Endothelial cell of umbilical vein (primary cell): ENCODE measurements at regions not wholly inside any gene's neighbourhood (a gene's known extent, or its start where the extent isn't known, plus 50 kb on each side); places are given as distances from the start of the nearest gene placed in this dataset.

Experiments
- BruUV-seq: library from RNA; stranded (reverse); fragments of 400-500 nt; replicated peaks from 2 replicates; lab custom pipeline; 2021; lab: Mats Ljungman, UMichigan
- CTCF ChIA-PET: fragments of 300-600, 350-600 bp; sonication (Branson Sonifier 250); formaldehyde crosslinking; loops from one replicate; lab custom pipeline; 2021; ENCODE audit warnings: antibody characterized with exemption, inconsistent platforms; lab: Charles Lee
- POLR2A ChIA-PET: fragments of 300-600, 350-600 bp; sonication (Branson Sonifier 250); formaldehyde crosslinking; loops from one replicate; lab custom pipeline; 2021; ENCODE audit warnings: antibody characterized with exemption, inconsistent platforms; lab: Charles Lee
- DNase-seq: peaks from one replicate; pipeline ENCODE4 v3.0.0-alpha.2; 2011; ENCODE audit warnings: low read depth, low spot score
- FAIRE-seq: peaks from 2 replicates; lab custom pipeline; 2011; peaks lifted over from hg19 to GRCh38; lab: Jason Lieb, UNC
- H2AFZ ChIP-seq: 2 replicates; pipeline ENCODE4 v1.6.0; 2012; ENCODE audit warnings: low read depth, low read length, control low read depth, inconsistent platforms
- H3K27ac ChIP-seq: 2 replicates; pipeline ENCODE4 v1.5.1; 2011; ENCODE audit warnings: low read depth, mild to moderate bottlenecking, control low read depth, low read length, moderate library complexity; ENCODE audit not compliant: insufficient read depth
- H3K27me3 ChIP-seq, 2 experiments: 2 replicates each; pipeline versions ENCODE4 v1.6.0 to v1.6.1; 2011; ENCODE audit warnings: low read length in 2 of 2, mixed read lengths in 1 of 2; ENCODE audit not compliant: control insufficient read depth in 2 of 2, insufficient read depth in 2 of 2
- H3K36me3 ChIP-seq, 2 experiments: 2 replicates in 1 of 2; 3 replicates in 1 of 2; pipeline ENCODE4 v1.5.1; 2011; ENCODE audit warnings: low read length in 2 of 2, mild to moderate bottlenecking in 1 of 2, moderate library complexity in 1 of 2; ENCODE audit not compliant: control insufficient read depth in 2 of 2, insufficient read depth in 2 of 2; ENCODE audit errors: extremely low read depth in 1 of 2
- H3K4me1 ChIP-seq: 3 replicates; pipeline ENCODE4 v1.5.1; 2011; ENCODE audit warnings: mild to moderate bottlenecking, low read length; ENCODE audit not compliant: control insufficient read depth, insufficient read depth; ENCODE audit errors: extremely low read depth
- H3K4me2 ChIP-seq: 2 replicates; pipeline ENCODE4 v1.6.1; 2011; ENCODE audit warnings: low read length, control low read depth, mixed read lengths; ENCODE audit not compliant: insufficient read depth
- H3K4me3 ChIP-seq, 3 experiments: fragments of 200-600 bp in 1 of 3; sonication (generic), shearing (Covaris generic) in 1 of 3; replicated peaks in 1 of 3; 2 replicates each; pipeline ENCODE4 v1.5.1; 2011 to 2016; ENCODE audit warnings: control low read depth in 3 of 3, low read length in 3 of 3, mild to moderate bottlenecking in 2 of 3, inconsistent platforms in 1 of 3, low read depth in 1 of 3, moderate library complexity in 1 of 3; ENCODE audit not compliant: insufficient read depth in 1 of 3
- H3K79me2 ChIP-seq: 2 replicates; pipeline ENCODE4 v1.6.0; 2012; ENCODE audit warnings: low read length, inconsistent platforms; ENCODE audit not compliant: control insufficient read depth, insufficient read depth
- H3K9ac ChIP-seq: replicated peaks from 2 replicates; pipeline ENCODE3; 2011; ENCODE audit warnings: low read length, control low read depth; ENCODE audit not compliant: insufficient read depth; ENCODE audit errors: extremely low read depth
- H3K9me1 ChIP-seq: replicated peaks from 3 replicates; pipeline ENCODE4 v1.6.0; 2011; ENCODE audit warnings: mild to moderate bottlenecking, low read length; ENCODE audit not compliant: control insufficient read depth, insufficient read depth; ENCODE audit errors: extremely low read depth
- H3K9me3 ChIP-seq: replicated peaks from 2 replicates; pipeline ENCODE4 v1.5.1; 2012; ENCODE audit warnings: low read length, inconsistent platforms; ENCODE audit not compliant: control insufficient read depth, insufficient read depth
- H4K20me1 ChIP-seq: replicated peaks from 2 replicates; pipeline ENCODE3; 2011; ENCODE audit warnings: mild to moderate bottlenecking, low read length; ENCODE audit not compliant: control insufficient read depth, insufficient read depth; ENCODE audit errors: extremely low read depth
- CTCF ChIP-seq, 2 donors: IDR thresholded peaks; 1 replicate in 1 of 2; 2 replicates in 1 of 2; pipeline ENCODE4 v1.5.1; 2011; ENCODE audit warnings: low read length in 2 of 2, mild to moderate bottlenecking in 2 of 2, moderate library complexity in 2 of 2, control low read depth in 1 of 2, inconsistent platforms in 1 of 2, low read depth in 1 of 2; ENCODE audit not compliant: insufficient read depth in 1 of 2; ENCODE audit errors: extremely low read depth in 1 of 2
- EZH2 ChIP-seq: IDR thresholded peaks from 2 replicates; pipeline ENCODE4 v1.6.1; 2012; ENCODE audit warnings: borderline replicate concordance, low read depth, mild to moderate bottlenecking, moderate library complexity, low read length, inconsistent platforms; ENCODE audit not compliant: severe bottlenecking
- FOS ChIP-seq: IDR thresholded peaks from 2 replicates; pipeline ENCODE4 v1.6.1; 2011; ENCODE audit warnings: mild to moderate bottlenecking, low read length, moderate library complexity, borderline replicate concordance; ENCODE audit not compliant: insufficient read depth
- GATA2 ChIP-seq: IDR thresholded peaks from 2 replicates; pipeline ENCODE4 v1.7.0; 2011; ENCODE audit warnings: low read depth, mild to moderate bottlenecking, moderate library complexity, mixed read lengths, low read length; ENCODE audit not compliant: insufficient read length, insufficient read depth
- JUN ChIP-seq: IDR thresholded peaks from 2 replicates; pipeline ENCODE4 v1.6.1; 2011; ENCODE audit warnings: borderline replicate concordance, low read depth; ENCODE audit not compliant: insufficient read length, insufficient read depth
- MAX ChIP-seq: IDR thresholded peaks from 2 replicates; pipeline ENCODE4 v1.6.1; 2011; ENCODE audit not compliant: insufficient read depth, insufficient read length
- MYC ChIP-seq: IDR thresholded peaks from one replicate; pipeline ENCODE4 v1.6.1; 2011; ENCODE audit warnings: mild to moderate bottlenecking, low read depth, low read length
- POLR2A ChIP-seq: IDR thresholded peaks from 2 replicates; pipeline ENCODE4 v1.6.1; 2012; ENCODE audit warnings: low read depth, mild to moderate bottlenecking, control low read depth, low read length
- POLR2AphosphoS5 ChIP-seq: IDR thresholded peaks from 2 replicates; pipeline ENCODE4 v1.6.1; 2012; ENCODE audit warnings: low read depth, mild to moderate bottlenecking, control low read depth, low read length, moderate library complexity; ENCODE audit not compliant: insufficient read depth
- dilution Hi-C: fragments of 300-500 bp; cut with MboI; formaldehyde crosslinking; loops from one replicate; pipeline ENCODE4 v1.15.0; 2019; ENCODE audit warnings: low sequenced_read_pairs; ENCODE audit not compliant: extremely low pct_ligation_motif_present
- intact Hi-C: fragments of 100-400 bp; cut with micrococcal nuclease; formaldehyde crosslinking; loops from one replicate; pipeline ENCODE4 v1.10.0; 2022

DNA sequence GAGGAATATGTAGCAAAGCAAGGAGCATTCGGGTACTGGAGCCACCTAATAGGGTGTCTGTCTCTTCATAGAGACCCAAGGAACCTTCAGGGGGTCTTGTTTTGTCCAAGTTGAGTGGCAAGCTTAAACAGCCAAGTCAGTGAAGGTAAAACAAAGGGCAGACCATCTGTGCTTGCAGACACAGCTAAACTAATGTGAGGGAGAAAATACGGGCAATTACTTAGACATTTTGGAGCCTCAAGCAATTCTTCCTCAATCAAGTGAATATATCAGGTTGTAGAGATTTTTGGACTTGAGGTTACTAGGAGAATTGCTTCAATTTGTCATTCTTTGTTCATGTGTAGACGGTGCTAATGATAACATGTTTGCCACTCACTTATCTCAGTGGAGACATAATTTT, 148.2 kb upstream of the ARHGAP20 start:
- Histone ChIP-seq H3K27ac (no peak overlapping the region), H2AFZ (no peak overlapping the region), H3K9me1 (no peaks in the 10 kb centered on the region), H3K27me3 (no peaks in the 10 kb centered on the region), H3K4me1 (peaks cover 2% of the 10 kb centered on the region), H3K4me2 (no peak overlapping the region), H4K20me1 (no peaks in the 10 kb centered on the region), H3K9me3 (no peaks in the 10 kb centered on the region), H3K79me2 (no peaks in the 10 kb centered on the region), H3K36me3 (no peaks in the 10 kb centered on the region), H3K9ac (no peak overlapping the region), H3K4me3 (no peak overlapping the region)
- FAIRE-seq = no peak
- TF ChIP-seq POLR2A = no peak
- no peak for TF ChIP-seq EZH2
- no peak for TF ChIP-seq GATA2
- TF ChIP-seq CTCF (IDR thresholded peaks at IDR 0.05; ENCODE audit: extremely low read depth in 1 of 2, insufficient read depth in 1 of 2, low read depth in 1 of 2, low read length in 2 of 2) = no peak
- no peak for TF ChIP-seq JUN
- TF ChIP-seq MAX = no peak
- TF ChIP-seq POLR2AphosphoS5 = no peak
- no peak for TF ChIP-seq MYC
- no peak for TF ChIP-seq FOS
- ChIA-PET CTCF (no interaction called here), POLR2A (no interaction called here)
- no TSS peak for BruUV-seq
- intact Hi-C loops (loop anchor here (2.0 kb wide), 1 partner anchor 14 kb away; no protein-coding TSS in a partner anchor), dilution Hi-C loops (no loop called here)
- DNase-seq = no peak
